ENCODE measurements at regions not wholly inside any gene's neighbourhood (a gene's known extent, or its start where the extent isn't known, plus 50 kb on each side); places are given as distances from the start of the nearest gene placed in this dataset.

DNA sequence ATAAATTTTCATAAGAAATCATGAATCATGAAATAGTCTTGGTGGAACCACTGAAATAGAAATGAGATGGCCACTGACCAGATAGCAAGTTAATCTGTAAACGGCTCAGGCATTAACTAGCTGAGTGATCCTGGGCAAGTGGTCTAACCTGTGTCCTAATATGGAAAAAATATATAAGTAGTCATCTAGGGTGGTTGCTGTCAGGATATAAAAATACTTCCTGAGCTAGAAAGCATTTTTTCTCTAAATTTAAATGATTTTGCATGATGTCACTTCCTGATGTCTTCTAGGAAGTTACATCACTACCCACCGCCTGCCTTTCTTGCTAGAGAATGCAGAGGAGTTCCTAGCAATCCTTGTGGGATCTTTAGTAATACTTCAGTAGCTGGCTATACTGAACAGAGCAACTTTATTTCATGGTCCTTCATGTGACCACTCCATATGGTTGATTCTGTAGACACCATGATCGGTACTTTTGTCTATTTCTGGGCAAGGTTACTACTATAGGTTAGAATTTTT, 228.1 kb upstream of the CEP162 start:
- Histone ChIP-seq H3K9me3 (ENCODE audit: control insufficient read depth in 1 of 2, insufficient read depth in 1 of 2, low read length in 2 of 2) (peaks cover 0 to 3% of the 10 kb centered on the region in 2 experiments), H3K36me3 (ENCODE audit: insufficient read depth, low read length) (no peaks in the 10 kb centered on the region), H3K27me3 (ENCODE audit: control insufficient read depth in 1 of 2, insufficient read depth in 2 of 2, low read length in 2 of 2) (no peaks in the 10 kb centered on the region), H3K4me3 (ENCODE audit: low read length) (no peak overlapping the region), H3K4me1 (ENCODE audit: insufficient read depth, low read length) (no peaks in the 10 kb centered on the region), H3K27ac (ENCODE audit: low read depth in 1 of 2, low read length in 2 of 2) (no peak overlapping the region)
- TF ChIP-seq, protein P1, sequence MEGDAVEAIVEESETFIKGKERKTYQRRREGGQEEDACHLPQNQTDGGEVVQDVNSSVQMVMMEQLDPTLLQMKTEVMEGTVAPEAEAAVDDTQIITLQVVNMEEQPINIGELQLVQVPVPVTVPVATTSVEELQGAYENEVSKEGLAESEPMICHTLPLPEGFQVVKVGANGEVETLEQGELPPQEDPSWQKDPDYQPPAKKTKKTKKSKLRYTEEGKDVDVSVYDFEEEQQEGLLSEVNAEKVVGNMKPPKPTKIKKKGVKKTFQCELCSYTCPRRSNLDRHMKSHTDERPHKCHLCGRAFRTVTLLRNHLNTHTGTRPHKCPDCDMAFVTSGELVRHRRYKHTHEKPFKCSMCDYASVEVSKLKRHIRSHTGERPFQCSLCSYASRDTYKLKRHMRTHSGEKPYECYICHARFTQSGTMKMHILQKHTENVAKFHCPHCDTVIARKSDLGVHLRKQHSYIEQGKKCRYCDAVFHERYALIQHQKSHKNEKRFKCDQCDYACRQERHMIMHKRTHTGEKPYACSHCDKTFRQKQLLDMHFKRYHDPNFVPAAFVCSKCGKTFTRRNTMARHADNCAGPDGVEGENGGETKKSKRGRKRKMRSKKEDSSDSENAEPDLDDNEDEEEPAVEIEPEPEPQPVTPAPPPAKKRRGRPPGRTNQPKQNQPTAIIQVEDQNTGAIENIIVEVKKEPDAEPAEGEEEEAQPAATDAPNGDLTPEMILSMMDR (IDR thresholded peaks at IDR 0.05): no peak
- H3K4me3 Mint-ChIP-seq: no peak overlapping the region
- peaks cover 7% of the 10 kb centered on the region for H3K9me3 Mint-ChIP-seq
- no peaks in the 10 kb centered on the region for H3K4me1 Mint-ChIP-seq (ENCODE audit: low read depth)
- intact Hi-C loops (cut with DNase I, micrococcal nuclease): no loop called here
- H3K27ac Mint-ChIP-seq: no peak overlapping the region
- ChIA-PET CTCF (no interaction called here), POLR2A (no interaction called here)
- ATAC-seq (ENCODE audit: poor library complexity): no peak
- no peak for DNase-seq
- H3K27me3 Mint-ChIP-seq: no peaks in the 10 kb centered on the region
- no peaks in the 10 kb centered on the region for H3K36me3 Mint-ChIP-seq (ENCODE audit: low read depth)

DNA sequence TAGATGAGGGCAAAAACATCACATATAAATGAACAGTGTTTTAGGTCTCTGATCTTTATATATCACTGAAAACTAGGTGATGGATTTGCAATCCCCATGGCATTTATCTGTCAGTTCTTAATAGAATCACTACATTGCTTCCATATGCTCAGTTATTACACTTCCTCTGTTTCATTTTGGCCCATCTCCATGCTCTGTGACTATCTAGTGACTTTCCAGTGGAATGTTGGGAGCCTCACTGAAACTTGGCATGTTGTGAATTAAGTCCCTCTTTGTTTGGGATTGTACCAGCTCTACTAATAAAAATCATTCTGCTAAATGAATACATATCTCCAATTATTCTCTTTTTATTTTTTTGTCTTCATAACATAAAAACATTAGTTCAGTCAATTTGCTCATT, 226.1 kb upstream of the CEP162 start:
- intact Hi-C loops (cut with DNase I, micrococcal nuclease): no loop called here

DNA sequence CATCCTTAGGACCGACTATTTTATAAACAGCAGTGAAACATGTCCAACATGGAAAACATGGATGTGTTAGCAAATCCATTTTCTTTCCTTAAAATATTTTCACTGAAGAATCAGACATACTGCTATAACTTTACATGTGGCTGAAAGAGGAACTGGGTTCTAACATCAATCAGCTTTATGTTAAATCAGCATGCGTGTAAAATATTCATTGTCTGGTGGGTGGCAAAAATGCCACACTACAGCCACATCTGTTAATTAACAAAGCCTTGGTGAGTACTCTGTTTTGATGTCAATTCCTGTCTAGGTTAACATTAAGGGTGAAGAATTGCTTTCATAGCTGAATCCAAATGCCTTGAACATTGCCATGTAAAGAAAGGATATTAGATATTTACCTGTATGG, 222.6 kb upstream of the CEP162 start:
- H3K36me3 Mint-ChIP-seq (ENCODE audit: low read depth): no peaks in the 10 kb centered on the region
- no peak overlapping the region for H3K27ac ChIP-seq (ENCODE audit: low read depth in 1 of 2, low read length in 2 of 2)
- intact Hi-C loops (cut with DNase I, micrococcal nuclease): no loop called here
- H3K27ac Mint-ChIP-seq: no peak overlapping the region
- POLR2A ChIA-PET: no interaction called here
- H3K4me3 Mint-ChIP-seq: no peak overlapping the region
- DNase-seq (no peak), ATAC-seq (ENCODE audit: poor library complexity) (no peak)
- peaks cover 0 to 3% of the 10 kb centered on the region in 2 experiments for H3K9me3 ChIP-seq (ENCODE audit: control insufficient read depth in 1 of 2, insufficient read depth in 1 of 2, low read length in 2 of 2)
- no peaks in the 10 kb centered on the region for H3K36me3 ChIP-seq (ENCODE audit: insufficient read depth, low read length)
- H3K9me3 Mint-ChIP-seq: peaks cover 3% of the 10 kb centered on the region
- H3K4me3 ChIP-seq (ENCODE audit: low read length): no peak overlapping the region
- CTCF ChIA-PET: no interaction called here
- TF ChIP-seq, protein P1 (IDR thresholded peaks at IDR 0.05): no peak
- H3K27me3 ChIP-seq (ENCODE audit: control insufficient read depth in 1 of 2, insufficient read depth in 2 of 2, low read length in 2 of 2): no peaks in the 10 kb centered on the region
- no peaks in the 10 kb centered on the region for H3K27me3 Mint-ChIP-seq
- H3K4me1 ChIP-seq (ENCODE audit: insufficient read depth, low read length): no peaks in the 10 kb centered on the region
- no peaks in the 10 kb centered on the region for H3K4me1 Mint-ChIP-seq (ENCODE audit: low read depth)

More for the DNA sequence above, 226.1 kb upstream of the CEP162 start:
- Histone ChIP-seq H3K36me3 (ENCODE audit: insufficient read depth, low read length) (no peaks in the 10 kb centered on the region), H3K4me1 (ENCODE audit: insufficient read depth, low read length) (no peaks in the 10 kb centered on the region), H3K27me3 (ENCODE audit: control insufficient read depth in 1 of 2, insufficient read depth in 2 of 2, low read length in 2 of 2) (no peaks in the 10 kb centered on the region), H3K27ac (ENCODE audit: low read depth in 1 of 2, low read length in 2 of 2) (no peak overlapping the region), H3K9me3 (ENCODE audit: control insufficient read depth in 1 of 2, insufficient read depth in 1 of 2, low read length in 2 of 2) (peaks cover 0 to 3% of the 10 kb centered on the region in 2 experiments), H3K4me3 (ENCODE audit: low read length) (no peak overlapping the region)
- Mint-ChIP-seq H3K9me3 (peaks cover 7% of the 10 kb centered on the region), H3K4me1 (ENCODE audit: low read depth) (no peaks in the 10 kb centered on the region), H3K27ac (no peak overlapping the region), H3K36me3 (ENCODE audit: low read depth) (no peaks in the 10 kb centered on the region), H3K27me3 (no peaks in the 10 kb centered on the region), H3K4me3 (no peak overlapping the region)
- DNase-seq (no peak), ATAC-seq (ENCODE audit: poor library complexity) (no peak)
- ChIA-PET CTCF (no interaction called here), POLR2A (no interaction called here)
- TF ChIP-seq, protein P1 (IDR thresholded peaks at IDR 0.05): no peak
